ENCODE measurements at regions not wholly inside any gene's neighbourhood (a gene's known extent, or its start where the extent isn't known, plus 50 kb on each side); places are given as distances from the start of the nearest gene placed in this dataset.

DNA sequence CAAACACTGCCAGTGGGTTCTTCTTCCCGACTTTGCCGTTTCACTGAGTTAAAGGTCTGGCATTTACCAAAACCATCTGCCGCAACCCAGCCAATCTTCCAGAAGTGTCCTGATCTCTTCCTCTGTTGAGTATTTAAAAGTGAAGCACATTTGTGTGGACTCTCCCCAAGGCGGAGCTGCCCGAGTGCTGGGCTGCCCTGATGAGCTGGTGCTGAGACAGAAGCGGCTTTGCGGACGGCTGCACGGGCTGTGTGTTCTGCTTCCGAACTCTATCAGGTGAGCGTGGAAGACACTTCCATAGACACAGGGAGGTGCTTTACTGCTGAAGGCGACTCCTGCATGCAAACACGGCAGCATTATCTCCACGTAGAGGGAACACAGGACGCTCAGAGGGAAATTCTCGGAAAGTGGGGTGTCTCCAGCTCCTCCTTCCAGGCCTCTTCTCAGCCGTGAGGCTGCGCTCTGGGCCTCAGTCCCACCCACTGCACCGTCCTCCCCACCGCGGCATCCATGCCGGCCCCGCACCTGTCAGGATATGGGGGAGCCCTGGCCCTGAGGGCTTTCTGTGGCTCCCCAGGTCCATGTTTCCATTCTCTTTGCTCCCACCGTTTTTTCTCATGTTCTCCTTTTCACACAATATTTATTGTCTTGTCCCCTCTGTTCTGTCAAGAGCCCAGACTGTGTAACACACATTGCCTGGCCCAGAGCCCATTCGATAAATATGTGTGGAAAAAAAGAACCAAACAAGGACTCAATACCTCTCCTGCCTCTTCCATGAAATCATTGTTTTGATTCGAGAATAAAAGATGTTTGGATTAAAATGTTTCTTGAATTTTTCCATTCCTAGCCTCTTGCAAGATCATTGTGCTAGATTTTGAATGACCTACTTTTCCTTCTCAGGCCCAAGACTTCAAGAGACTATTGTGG, 205.1 kb downstream of the DLL1 start:
- DNase-seq (ENCODE audit: low read depth in 3 of 3) = no peak

DNA sequence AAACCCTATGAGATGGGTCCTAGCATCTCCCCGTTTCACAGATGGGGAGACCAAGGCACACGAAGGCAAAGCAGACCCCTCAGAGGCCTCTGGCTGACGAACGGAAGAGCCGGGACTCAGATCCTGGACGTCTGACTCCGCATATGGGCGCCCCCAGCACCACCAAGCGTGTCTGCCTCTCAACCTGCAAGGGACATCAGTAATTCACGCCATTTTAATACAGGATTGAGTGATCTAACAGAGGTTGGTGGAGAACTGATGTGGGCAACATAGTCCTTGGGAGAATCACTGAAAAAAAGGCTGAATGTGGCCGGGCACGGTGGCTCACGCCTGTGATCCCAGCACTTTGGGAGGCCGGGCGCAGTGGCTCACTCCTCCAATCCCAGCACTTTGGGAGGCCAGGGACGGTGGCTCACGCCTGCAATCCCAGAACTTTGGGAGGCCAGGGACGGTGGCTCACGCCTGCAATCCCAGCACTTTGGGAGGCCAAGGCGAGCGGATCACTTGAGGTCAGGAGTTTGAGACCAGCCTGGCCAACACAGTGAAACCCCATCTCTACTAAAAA, 206.6 kb downstream of the DLL1 start:
- DNase-seq (ENCODE audit: low read depth in 3 of 3) = no peak

DNA sequence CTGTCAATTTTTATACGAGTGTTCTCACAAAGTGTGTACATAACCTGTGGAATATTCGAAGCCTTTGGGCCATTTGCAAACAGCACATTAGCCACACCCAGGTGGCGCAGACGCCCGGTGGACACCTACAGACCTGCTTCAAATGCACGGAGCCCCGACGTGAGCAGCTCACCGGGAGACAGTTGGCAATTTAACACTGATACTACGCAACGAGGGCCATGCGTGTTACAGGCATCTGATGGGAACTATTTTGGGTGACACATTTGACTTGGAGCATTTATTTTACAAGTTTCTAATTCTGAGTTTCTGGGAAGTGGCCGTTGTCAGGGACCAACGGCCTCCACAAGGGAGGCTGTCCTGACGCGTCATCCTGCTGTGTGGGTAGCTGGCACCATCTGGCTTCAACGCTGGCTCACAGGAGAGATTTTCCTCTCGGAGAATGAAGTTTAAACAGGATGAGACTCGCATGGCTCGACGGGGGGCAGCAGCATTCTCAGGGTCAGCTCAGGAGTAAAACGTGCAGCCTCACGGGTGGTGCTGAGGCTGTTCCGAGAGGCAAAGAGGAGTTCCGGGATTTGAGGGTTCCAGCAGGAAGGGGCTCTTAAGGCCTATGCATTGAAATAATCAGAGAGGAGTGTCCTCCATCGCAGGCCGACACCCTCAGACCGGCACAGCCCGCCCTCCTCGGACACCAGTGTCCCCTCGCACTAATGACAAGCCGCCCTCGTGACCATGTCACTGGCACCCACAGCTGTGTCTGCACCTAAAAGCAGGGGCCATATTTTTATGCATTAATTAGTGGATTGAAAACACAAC, 207.4 kb downstream of the DLL1 start:
- no peak for DNase-seq (ENCODE audit: low read depth in 3 of 3)

- no peak for DNase-seq (ENCODE audit: low read depth in 3 of 3)
These were observed 208.2 kb downstream of the DLL1 start for GRCh38 chr6:170082531-170083187.

GRCh38 chr6:170082067-170082466, 208.8 kb downstream of the DLL1 start:
- DNase-seq (ENCODE audit: low read depth in 3 of 3) = no peak

GRCh38 chr6:170081556-170081955, 209.3 kb downstream of the DLL1 start:
- no peak for DNase-seq (ENCODE audit: low read depth in 3 of 3)

DNA sequence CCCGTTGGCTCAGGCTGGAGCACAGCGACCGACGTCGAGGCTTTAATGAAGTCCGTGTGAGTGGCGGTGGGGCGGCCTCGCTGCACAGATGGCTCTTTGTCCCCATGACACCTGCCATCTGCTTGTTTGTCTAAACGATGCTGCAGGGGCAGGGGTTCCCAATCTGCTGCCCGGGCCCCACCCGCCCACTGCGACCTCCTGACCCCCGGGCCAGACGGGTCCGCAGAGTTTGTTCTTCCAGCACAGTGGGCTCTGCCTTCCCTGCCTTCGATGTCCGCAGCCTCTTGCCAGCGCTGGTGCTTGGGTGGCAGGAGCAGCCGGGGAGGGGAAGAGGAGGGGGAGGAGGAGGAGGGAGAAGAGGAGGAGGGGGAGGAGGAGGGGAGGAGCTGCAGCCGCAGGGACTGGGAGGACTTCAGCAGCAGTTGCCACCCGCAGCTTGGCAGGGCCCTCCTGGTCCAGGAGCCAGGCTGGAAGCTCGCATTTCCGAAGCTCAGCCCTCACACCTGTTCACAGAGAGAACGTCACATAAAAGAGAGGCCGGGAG, 210.0 kb downstream of the DLL1 start:
- DNase-seq (ENCODE audit: low read depth in 3 of 3) = no peak

DNA sequence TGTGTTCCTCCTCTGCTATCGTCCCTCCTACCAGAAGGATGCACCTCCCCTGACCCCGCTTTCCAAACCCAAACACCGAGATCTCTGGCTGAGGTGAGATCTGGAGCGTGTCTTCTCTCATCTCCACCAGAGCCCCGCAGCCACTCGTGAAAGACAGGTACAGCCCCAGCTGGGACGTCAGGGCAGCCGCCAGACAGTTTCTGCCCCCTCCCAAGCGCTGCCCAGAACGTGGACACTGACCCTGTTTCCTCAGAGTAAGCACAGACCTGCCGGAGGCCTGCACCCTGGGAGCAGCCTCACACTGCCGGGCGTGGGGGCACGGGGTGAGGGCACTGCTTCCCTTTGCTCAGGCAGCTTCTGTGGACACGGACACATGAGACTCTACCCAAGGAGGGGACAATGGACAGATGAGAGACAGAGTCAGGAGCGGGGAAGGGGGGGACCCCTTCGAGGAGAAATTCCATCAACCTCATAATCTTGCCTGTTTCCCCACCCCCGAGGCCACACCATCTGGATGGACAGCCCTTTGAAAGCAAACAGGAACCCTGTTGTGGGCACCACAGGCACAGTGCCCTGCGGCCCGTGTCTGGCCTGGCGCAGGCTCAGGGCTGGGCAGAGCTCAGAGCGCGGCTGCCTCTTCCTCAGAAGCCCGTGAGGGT, 210.6 kb downstream of the DLL1 start:
- no peak for DNase-seq (ENCODE audit: low read depth in 3 of 3)

GRCh38 chr6:170076466-170077165, 214.3 kb downstream of the DLL1 start:
- no peak for DNase-seq (ENCODE audit: low read depth in 3 of 3)

DNA sequence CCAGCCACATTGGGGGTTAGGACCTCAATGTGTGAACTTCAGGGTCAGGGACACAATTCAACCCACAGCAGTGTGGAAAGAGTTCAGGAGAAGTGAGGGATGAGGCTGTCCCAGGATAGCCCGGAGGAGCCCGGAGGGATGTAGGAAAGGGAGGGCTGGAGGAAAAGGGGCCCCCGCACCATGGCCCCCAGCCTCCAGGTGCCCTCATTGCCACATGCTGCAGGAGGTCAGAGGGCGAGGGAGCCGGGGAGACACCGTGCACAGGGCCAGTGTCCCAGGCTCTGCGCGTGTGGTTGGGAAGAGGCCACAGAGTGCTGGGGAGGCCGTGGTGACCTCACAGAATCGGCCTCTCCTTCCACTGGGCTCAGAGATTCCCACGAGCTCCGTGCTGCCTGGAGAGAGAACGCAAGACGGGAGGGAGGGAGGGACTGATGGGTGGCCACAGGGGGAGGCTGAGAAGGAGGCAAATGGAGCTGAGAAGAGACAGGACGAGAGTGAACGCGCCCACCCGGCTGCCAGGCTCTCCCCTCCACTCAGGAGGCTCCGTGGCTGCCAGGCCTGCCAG, 215.1 kb downstream of the DLL1 start:
- DNase-seq (ENCODE audit: low read depth in 3 of 3) = no peak

GRCh38 chr6:170074907-170075306, 216.0 kb downstream of the DLL1 start:
- no peak for DNase-seq (ENCODE audit: low read depth in 3 of 3)

GRCh38 chr6:170074435-170074834, 216.4 kb downstream of the DLL1 start:
- DNase-seq (ENCODE audit: low read depth in 3 of 3) = no peak

- no peak for DNase-seq (ENCODE audit: low read depth in 3 of 3)
These were observed 217.0 kb downstream of the DLL1 start for GRCh38 chr6:170073846-170074245.

DNA sequence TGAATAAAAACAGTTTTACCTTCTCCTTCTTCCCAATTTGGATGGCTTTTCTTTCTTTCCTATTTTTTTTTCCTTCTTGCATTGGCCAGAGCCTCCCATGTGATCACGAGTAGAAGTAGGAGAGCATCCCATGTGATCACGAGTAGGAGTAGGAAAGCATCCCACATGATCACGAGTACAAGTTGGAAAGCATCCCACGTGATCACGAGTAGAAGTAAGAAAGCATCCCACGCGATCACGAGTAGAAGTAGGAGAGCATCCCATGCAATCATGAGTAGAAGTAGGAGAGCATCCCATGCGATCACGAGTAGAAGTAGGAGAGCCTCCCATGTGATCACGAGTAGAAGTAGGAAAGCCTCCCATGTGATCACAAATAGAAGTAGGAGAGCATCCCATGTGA, 218.6 kb downstream of the DLL1 start:
- no peak for DNase-seq (ENCODE audit: low read depth in 3 of 3)

- no peak for DNase-seq (ENCODE audit: low read depth in 3 of 3)
These were observed 221.3 kb downstream of the DLL1 start for GRCh38 chr6:170069611-170070010.

GRCh38 chr6:170068496-170068895, 222.4 kb downstream of the DLL1 start:
- no peak for DNase-seq (ENCODE audit: low read depth in 3 of 3)

GRCh38 chr6:170067923-170068360, 222.9 kb downstream of the DLL1 start:
- DNase-seq (ENCODE audit: low read depth in 3 of 3) = no peak

DNA sequence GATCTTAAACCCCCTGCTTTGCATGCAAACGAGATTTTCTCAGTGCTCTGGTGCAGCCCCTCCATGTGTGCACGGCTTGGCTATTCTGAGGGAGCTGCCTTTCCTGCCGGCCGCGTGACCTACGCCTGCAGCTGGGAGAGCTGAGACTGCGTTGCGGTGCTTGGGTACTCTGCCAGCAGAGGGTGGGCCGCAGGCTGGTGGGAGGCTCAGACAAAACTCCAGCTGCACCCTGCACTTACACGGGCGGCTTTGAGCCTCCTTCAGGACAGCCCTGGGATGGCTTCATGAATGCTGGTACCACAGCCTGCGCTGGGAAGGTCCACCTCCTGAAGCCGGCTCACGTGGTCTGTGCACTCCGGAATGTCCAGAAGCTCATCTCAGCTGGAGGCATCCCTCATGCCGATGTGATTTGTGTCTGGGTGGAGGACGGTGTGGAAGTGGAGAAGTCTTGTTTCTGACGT, 223.7 kb downstream of the DLL1 start:
- no peak for DNase-seq (ENCODE audit: low read depth in 3 of 3)

GRCh38 chr6:170066679-170067078, 224.2 kb downstream of the DLL1 start:
- no peak for DNase-seq (ENCODE audit: low read depth in 3 of 3)

All from stimulated activated CD4-positive, alpha-beta T cell treated with anti-CD3 and anti-CD28 coated beads, TNF-alpha, amount 100 ng/mL, for 48 hours (primary cell).